Right lobe of liver (tissue), 6 donors: ENCODE measurements at regions not wholly inside any gene's neighbourhood (a gene's known extent, or its start where the extent isn't known, plus 50 kb on each side); places are given as distances from the start of the nearest gene placed in this dataset.

Experiments
- ATAC-seq, 4 donors: fragments of 200-7000 bp; cut with Tn5 transposase; one replicate each; pipeline ENCODE4 v1.9.1; 2020; ENCODE audit warnings: mild to moderate bottlenecking in 4 of 4, moderate library complexity in 4 of 4
- DNase-seq, 3 donors: peaks; one replicate each; pipeline ENCODE4 v3.0.0-alpha.2; 2020
- H3K27ac ChIP-seq, 3 donors: fragments of 200-600 bp; one replicate each; pipeline ENCODE4 v1.8.0; 2022
- H3K27me3 ChIP-seq, 2 donors: fragments of 200-600 bp; one replicate each; pipeline ENCODE4 v1.8.0; 2022
- H3K36me3 ChIP-seq, 4 donors: fragments of 200-600 bp; sonication (generic) in 1 of 4; one replicate each; pipeline versions ENCODE4 v1.5.1 to v1.8.0; 2017 to 2022; ENCODE audit warnings: control low read depth in 1 of 4
- H3K4me1 ChIP-seq, 4 donors: fragments of 200-600 bp; sonication (generic) in 1 of 4; one replicate each; pipeline versions ENCODE4 v1.5.1 to v1.8.0; 2017 to 2022; ENCODE audit warnings: control low read depth in 1 of 4
- H3K4me3 ChIP-seq, 3 donors: fragments of 200-600 bp; one replicate each; pipeline ENCODE4 v1.8.0; 2022
- H3K9me3 ChIP-seq, 4 donors: fragments of 200-600 bp; sonication (generic) in 1 of 4; one replicate each; pipeline versions ENCODE4 v1.5.1 to v1.8.0; 2017 to 2022; ENCODE audit warnings: control low read depth in 1 of 4
- POLR2A ChIP-seq: fragments of 450-650 bp; IDR thresholded peaks from one replicate; pipeline ENCODE4 v1.6.1; 2017; ENCODE audit warnings: antibody characterized with exemption, mild to moderate bottlenecking
- WGBS: methylation state at CpG from one replicate; pipeline ENCODE4 v1.1.6; 2018; ENCODE audit warnings: low coverage, low lambda C conversion rate; ENCODE audit not compliant: insufficient coverage; ENCODE audit errors: missing lambda C conversion rate; 5-methylcytosine and 5-hydroxymethylcytosine counted together
- intact Hi-C, 2 donors: fragments of 100-400 bp; cut with DNase I; formaldehyde crosslinking; loops; one replicate each; pipeline versions ENCODE4 v1.11.2 to v1.14.1; 2022
- TF ChIP-seq, protein P1 (sequence below), 4 donors: fragments of 200-600 bp in 3 of 4; fragments of 450-650 bp in 1 of 4; IDR thresholded peaks; one replicate each; pipeline versions ENCODE4 v1.5.1 to v1.8.0; 2016 to 2022; ENCODE audit warnings: antibody characterized with exemption in 4 of 4, mild to moderate bottlenecking in 2 of 4
- donor health status: DM: no; HTN: yes; CAD: no.
- donor health status: DM: no; HTN: no; CAD: no.
- donor health status: DM: no; HTN: no; CAD: no.
- donor health status: DM: no; HTN: yes; CAD: no.
- donor health status: DM: no; HTN: yes; CAD: no.

GRCh38 chr12:11556682-11557081 lies 92.8 kb upstream of the ETV6 start:
- Histone ChIP-seq H3K4me1 (no peaks in the 10 kb centered on the region), H3K9me3 (no peaks in the 10 kb centered on the region), H3K27me3 (no peaks in the 10 kb centered on the region), H3K4me3 (no peak overlapping the region), H3K36me3 (no peaks in the 10 kb centered on the region), H3K27ac (no peak overlapping the region)
- DNase-seq (no peak), ATAC-seq (no peak)
- WGBS = 45% methylated on average over 6 of the region's 6 CpGs
- intact Hi-C loops = no loop called here
- no peak for TF ChIP-seq POLR2A
- TF ChIP-seq, protein P1, sequence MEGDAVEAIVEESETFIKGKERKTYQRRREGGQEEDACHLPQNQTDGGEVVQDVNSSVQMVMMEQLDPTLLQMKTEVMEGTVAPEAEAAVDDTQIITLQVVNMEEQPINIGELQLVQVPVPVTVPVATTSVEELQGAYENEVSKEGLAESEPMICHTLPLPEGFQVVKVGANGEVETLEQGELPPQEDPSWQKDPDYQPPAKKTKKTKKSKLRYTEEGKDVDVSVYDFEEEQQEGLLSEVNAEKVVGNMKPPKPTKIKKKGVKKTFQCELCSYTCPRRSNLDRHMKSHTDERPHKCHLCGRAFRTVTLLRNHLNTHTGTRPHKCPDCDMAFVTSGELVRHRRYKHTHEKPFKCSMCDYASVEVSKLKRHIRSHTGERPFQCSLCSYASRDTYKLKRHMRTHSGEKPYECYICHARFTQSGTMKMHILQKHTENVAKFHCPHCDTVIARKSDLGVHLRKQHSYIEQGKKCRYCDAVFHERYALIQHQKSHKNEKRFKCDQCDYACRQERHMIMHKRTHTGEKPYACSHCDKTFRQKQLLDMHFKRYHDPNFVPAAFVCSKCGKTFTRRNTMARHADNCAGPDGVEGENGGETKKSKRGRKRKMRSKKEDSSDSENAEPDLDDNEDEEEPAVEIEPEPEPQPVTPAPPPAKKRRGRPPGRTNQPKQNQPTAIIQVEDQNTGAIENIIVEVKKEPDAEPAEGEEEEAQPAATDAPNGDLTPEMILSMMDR (IDR thresholded peaks at IDR 0.05) = no peak

- Histone ChIP-seq H3K4me3 (no peak overlapping the region), H3K36me3 (no peaks in the 10 kb centered on the region), H3K9me3 (no peaks in the 10 kb centered on the region), H3K27me3 (no peaks in the 10 kb centered on the region), H3K4me1 (no peaks in the 10 kb centered on the region), H3K27ac (no peak overlapping the region)
- no peak for TF ChIP-seq POLR2A
- TF ChIP-seq, protein P1 (IDR thresholded peaks at IDR 0.05) = no peak
- DNase-seq = no peak
- WGBS = 87% methylated on average over 3 of the region's 3 CpGs
- intact Hi-C loops = no loop called here
- ATAC-seq = no peak
Measured at GRCh38 chr12:11559626-11560340, 89.7 kb upstream of the ETV6 start.

GRCh38 chr12:11561411-11561810 lies 88.1 kb upstream of the ETV6 start:
- Histone ChIP-seq H3K27me3 (no peaks in the 10 kb centered on the region), H3K36me3 (no peaks in the 10 kb centered on the region), H3K4me1 (no peaks in the 10 kb centered on the region), H3K4me3 (no peak overlapping the region), H3K27ac (no peak overlapping the region), H3K9me3 (no peaks in the 10 kb centered on the region)
- ATAC-seq (no peak), DNase-seq (no peak)
- TF ChIP-seq, protein P1 (IDR thresholded peaks at IDR 0.05) = no peak
- no peak for TF ChIP-seq POLR2A
- intact Hi-C loops = no loop called here

DNA sequence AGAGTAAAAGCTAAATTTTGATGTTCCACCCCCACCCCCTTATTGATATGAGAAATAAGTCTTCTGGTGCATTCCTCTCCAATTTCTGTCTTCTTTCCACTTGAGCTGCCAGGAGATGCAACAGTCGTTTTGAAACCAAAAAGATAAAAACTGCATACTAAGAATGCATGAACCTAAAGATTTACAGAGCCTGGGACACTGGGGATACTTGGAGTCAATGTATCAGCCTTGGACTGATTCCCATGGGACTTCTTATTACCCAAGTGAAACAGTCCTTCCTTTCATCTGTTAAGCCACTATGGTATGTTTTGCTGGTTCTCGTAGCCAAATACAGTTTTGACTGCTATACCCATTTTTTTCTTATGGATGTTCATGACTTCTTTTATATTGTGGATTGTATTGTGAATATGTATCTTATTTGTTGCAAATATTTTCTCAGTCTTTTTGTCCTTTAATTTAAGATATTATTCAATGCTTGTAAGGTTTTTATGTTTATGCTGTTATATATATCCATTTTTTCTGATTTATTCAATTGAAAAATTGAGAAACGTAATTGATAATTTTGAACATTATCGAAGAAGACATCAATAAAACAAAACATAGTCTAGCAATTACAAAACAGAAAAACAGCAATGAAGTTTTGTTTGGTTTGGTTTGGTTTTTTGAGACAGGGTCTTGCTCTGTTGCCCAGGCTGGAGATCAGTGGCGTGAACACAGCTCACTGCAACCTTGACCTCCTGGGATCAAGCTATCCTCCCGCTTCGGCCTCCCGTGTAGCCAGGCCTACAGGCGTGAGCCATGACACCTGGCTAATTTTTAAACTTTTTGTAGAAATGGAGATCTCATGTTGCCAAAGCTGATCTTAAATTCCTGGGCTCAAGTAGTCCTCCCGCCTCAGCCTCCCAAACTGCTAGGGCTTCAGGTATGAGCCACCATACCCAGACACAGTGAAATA lies 85.4 kb upstream of the ETV6 start:
- Histone ChIP-seq H3K36me3 (no peaks in the 10 kb centered on the region), H3K27ac (no peak overlapping the region), H3K4me3 (no peak overlapping the region), H3K27me3 (no peaks in the 10 kb centered on the region), H3K9me3 (no peaks in the 10 kb centered on the region), H3K4me1 (no peaks in the 10 kb centered on the region)
- intact Hi-C loops = no loop called here
- DNase-seq (no peak), ATAC-seq (no peak)
- TF ChIP-seq, protein P1 (IDR thresholded peaks at IDR 0.05) = no peak
- no peak for TF ChIP-seq POLR2A
- WGBS = 84% methylated on average over 8 of the region's 10 CpGs
